PFSK-1 (cell line): ENCODE measurements at regions not wholly inside any gene's neighbourhood (a gene's known extent, or its start where the extent isn't known, plus 50 kb on each side); places are given as distances from the start of the nearest gene placed in this dataset.

Experiments used
- POLR2AphosphoS5 ChIP-seq: IDR thresholded peaks from 2 replicates; pipeline ENCODE4 v1.6.1; 2012; ENCODE audit warnings: low read depth, mild to moderate bottlenecking, control low read depth, low read length, moderate library complexity
- SIN3A ChIP-seq: IDR thresholded peaks from 2 replicates; pipeline ENCODE4 v1.6.1; 2012; ENCODE audit warnings: mild to moderate bottlenecking, low read length, moderate library complexity, borderline replicate concordance; ENCODE audit not compliant: insufficient read depth
- TAF1 ChIP-seq: IDR thresholded peaks from 2 replicates; pipeline ENCODE4 v1.6.1; 2012; ENCODE audit warnings: low read length, control low read depth, borderline replicate concordance; ENCODE audit not compliant: insufficient read depth
- TF ChIP-seq, protein P1 (sequence below), 2 experiments: IDR thresholded peaks; 2 replicates each; pipeline versions ENCODE4 v1.6.1 to v1.8.0; 2011 to 2012; ENCODE audit warnings: low read depth in 2 of 2, low read length in 2 of 2, control low read depth in 1 of 2, inconsistent platforms in 1 of 2, mild to moderate bottlenecking in 1 of 2, moderate library complexity in 1 of 2; ENCODE audit not compliant: insufficient read depth in 1 of 2

GRCh38 chr1:79105500-79105899 lies 99.0 kb upstream of the ADGRL4 start:
- TF ChIP-seq POLR2AphosphoS5 = no peak
- TF ChIP-seq, protein P1, sequence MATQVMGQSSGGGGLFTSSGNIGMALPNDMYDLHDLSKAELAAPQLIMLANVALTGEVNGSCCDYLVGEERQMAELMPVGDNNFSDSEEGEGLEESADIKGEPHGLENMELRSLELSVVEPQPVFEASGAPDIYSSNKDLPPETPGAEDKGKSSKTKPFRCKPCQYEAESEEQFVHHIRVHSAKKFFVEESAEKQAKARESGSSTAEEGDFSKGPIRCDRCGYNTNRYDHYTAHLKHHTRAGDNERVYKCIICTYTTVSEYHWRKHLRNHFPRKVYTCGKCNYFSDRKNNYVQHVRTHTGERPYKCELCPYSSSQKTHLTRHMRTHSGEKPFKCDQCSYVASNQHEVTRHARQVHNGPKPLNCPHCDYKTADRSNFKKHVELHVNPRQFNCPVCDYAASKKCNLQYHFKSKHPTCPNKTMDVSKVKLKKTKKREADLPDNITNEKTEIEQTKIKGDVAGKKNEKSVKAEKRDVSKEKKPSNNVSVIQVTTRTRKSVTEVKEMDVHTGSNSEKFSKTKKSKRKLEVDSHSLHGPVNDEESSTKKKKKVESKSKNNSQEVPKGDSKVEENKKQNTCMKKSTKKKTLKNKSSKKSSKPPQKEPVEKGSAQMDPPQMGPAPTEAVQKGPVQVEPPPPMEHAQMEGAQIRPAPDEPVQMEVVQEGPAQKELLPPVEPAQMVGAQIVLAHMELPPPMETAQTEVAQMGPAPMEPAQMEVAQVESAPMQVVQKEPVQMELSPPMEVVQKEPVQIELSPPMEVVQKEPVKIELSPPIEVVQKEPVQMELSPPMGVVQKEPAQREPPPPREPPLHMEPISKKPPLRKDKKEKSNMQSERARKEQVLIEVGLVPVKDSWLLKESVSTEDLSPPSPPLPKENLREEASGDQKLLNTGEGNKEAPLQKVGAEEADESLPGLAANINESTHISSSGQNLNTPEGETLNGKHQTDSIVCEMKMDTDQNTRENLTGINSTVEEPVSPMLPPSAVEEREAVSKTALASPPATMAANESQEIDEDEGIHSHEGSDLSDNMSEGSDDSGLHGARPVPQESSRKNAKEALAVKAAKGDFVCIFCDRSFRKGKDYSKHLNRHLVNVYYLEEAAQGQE (IDR thresholded peaks at IDR 0.05; ENCODE audit: insufficient read depth in 1 of 2, low read depth in 2 of 2, low read length in 2 of 2) = no peak
- TF ChIP-seq TAF1 = no peak
- TF ChIP-seq SIN3A = no peak
